Gastroesophageal sphincter (tissue), 4 donors: ENCODE measurements at regions not wholly inside any gene's neighbourhood (a gene's known extent, or its start where the extent isn't known, plus 50 kb on each side); places are given as distances from the start of the nearest gene placed in this dataset.

Experiments used
- ATAC-seq: fragments of 150-250 bp; one replicate; pipeline ENCODE4 v1.9.1; 2016; ENCODE audit warnings: mild to moderate bottlenecking, moderate library complexity
- H3K27ac ChIP-seq, 4 donors: fragments of 200-600 bp; sonication (generic) in 3 of 4; 1 replicate in 3 of 4; 2 replicates in 1 of 4; pipeline ENCODE4 v1.5.1; 2016 to 2019
- H3K27me3 ChIP-seq: fragments of 200-600 bp; sonication (generic); one replicate; pipeline ENCODE4 v1.5.1; 2019
- H3K36me3 ChIP-seq, 2 donors: fragments of 200-600 bp; sonication (generic); one replicate each; pipeline ENCODE4 v1.5.1; 2019; ENCODE audit warnings: control low read depth in 1 of 2
- H3K4me1 ChIP-seq, 3 donors: fragments of 200-600 bp; sonication (generic); 1 replicate in 2 of 3; 2 replicates in 1 of 3; pipeline ENCODE4 v1.5.1; 2016 to 2019; ENCODE audit warnings: control low read depth in 2 of 3
- H3K4me3 ChIP-seq, 2 donors: fragments of 200-600 bp; sonication (generic); one replicate each; pipeline ENCODE4 v1.5.1; 2019; ENCODE audit warnings: mild to moderate bottlenecking in 1 of 2, moderate library complexity in 1 of 2
- H3K9me3 ChIP-seq, 3 donors: fragments of 200-600 bp; sonication (generic); one replicate each; pipeline ENCODE4 v1.5.1; 2017 to 2019; ENCODE audit warnings: control low read depth in 2 of 3
- EP300 ChIP-seq: sonication (generic); formaldehyde crosslinking; IDR thresholded peaks from one replicate; pipeline ENCODE4 v1.6.1; 2017; ENCODE audit warnings: antibody characterized with exemption, mild to moderate bottlenecking
- POLR2A ChIP-seq, 2 donors: fragments of 450-650 bp; IDR thresholded peaks; one replicate each; pipeline ENCODE4 v1.6.1; 2017; ENCODE audit warnings: antibody characterized with exemption in 2 of 2, mild to moderate bottlenecking in 2 of 2, moderate library complexity in 1 of 2
- POLR2AphosphoS5 ChIP-seq: sonication (generic); formaldehyde crosslinking; IDR thresholded peaks from one replicate; pipeline ENCODE4 v1.6.1; 2017; ENCODE audit warnings: antibody characterized with exemption
- WGBS, 2 donors: methylation state at CpG; one replicate each; pipeline ENCODE4 v1.1.5; 2018; ENCODE audit warnings: low coverage in 1 of 2; 5-methylcytosine and 5-hydroxymethylcytosine counted together
- TF ChIP-seq, protein P1 (sequence below), 4 experiments: fragments of 200-600 bp in 2 of 4; fragments of 450-650 bp in 2 of 4; sonication (generic) in 1 of 4; IDR thresholded peaks; one replicate each; pipeline ENCODE4 v1.5.1; 2017 to 2019; ENCODE audit warnings: antibody characterized with exemption in 4 of 4, mild to moderate bottlenecking in 2 of 4, moderate library complexity in 2 of 4

- H3K9me3 ChIP-seq, result no peaks in the 10 kb centered on the region
- WGBS, 2 donors, result 73 to 89% methylated on average over 3 to 4 of the region's 4 CpGs
- H3K27ac ChIP-seq, result no peak overlapping the region
- no peak overlapping the region for H3K4me3 ChIP-seq
- no peak for ATAC-seq
- no peaks in the 10 kb centered on the region for H3K27me3 ChIP-seq
- no peaks in the 10 kb centered on the region for H3K36me3 ChIP-seq
- no peaks in the 10 kb centered on the region for H3K4me1 ChIP-seq
- TF ChIP-seq, protein P1, sequence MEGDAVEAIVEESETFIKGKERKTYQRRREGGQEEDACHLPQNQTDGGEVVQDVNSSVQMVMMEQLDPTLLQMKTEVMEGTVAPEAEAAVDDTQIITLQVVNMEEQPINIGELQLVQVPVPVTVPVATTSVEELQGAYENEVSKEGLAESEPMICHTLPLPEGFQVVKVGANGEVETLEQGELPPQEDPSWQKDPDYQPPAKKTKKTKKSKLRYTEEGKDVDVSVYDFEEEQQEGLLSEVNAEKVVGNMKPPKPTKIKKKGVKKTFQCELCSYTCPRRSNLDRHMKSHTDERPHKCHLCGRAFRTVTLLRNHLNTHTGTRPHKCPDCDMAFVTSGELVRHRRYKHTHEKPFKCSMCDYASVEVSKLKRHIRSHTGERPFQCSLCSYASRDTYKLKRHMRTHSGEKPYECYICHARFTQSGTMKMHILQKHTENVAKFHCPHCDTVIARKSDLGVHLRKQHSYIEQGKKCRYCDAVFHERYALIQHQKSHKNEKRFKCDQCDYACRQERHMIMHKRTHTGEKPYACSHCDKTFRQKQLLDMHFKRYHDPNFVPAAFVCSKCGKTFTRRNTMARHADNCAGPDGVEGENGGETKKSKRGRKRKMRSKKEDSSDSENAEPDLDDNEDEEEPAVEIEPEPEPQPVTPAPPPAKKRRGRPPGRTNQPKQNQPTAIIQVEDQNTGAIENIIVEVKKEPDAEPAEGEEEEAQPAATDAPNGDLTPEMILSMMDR (IDR thresholded peaks at IDR 0.05), result no peak
- TF ChIP-seq POLR2AphosphoS5 (no peak), POLR2A (IDR thresholded peaks at IDR 0.05) (no peak), EP300 (no peak)
Observed at GRCh38 chr13:40261336-40261735, 405.1 kb downstream of the FOXO1 start.

DNA sequence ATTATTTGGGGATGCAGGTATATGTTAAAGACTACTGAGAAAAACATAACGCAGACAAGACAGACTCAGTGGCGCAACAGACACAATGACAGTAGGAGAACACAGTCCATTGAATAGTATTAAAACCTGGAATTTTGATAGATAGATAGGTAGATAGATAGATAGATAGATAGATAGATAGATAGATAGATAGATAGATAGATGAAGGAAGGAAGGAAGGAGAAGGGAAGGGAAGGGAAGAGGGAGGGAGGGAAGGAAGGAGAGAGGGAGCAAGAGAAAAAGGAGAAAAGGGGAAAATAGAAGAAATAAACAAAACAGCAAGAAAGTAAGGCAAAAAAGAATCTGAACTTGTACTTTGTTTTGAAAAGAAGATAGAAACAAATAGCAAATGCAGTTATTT is 404.5 kb downstream of the FOXO1 start:
- Histone ChIP-seq H3K27ac (no peak overlapping the region), H3K4me1 (no peaks in the 10 kb centered on the region), H3K9me3 (no peaks in the 10 kb centered on the region), H3K4me3 (no peak overlapping the region), H3K27me3 (no peaks in the 10 kb centered on the region), H3K36me3 (no peaks in the 10 kb centered on the region)
- ATAC-seq, result no peak
- TF ChIP-seq POLR2A (IDR thresholded peaks at IDR 0.05) (no peak), POLR2AphosphoS5 (no peak), EP300 (no peak)
- TF ChIP-seq, protein P1 (IDR thresholded peaks at IDR 0.05), result no peak
- 94 to 100% methylated on average over 2 of the region's 2 CpGs for WGBS, 2 donors

DNA sequence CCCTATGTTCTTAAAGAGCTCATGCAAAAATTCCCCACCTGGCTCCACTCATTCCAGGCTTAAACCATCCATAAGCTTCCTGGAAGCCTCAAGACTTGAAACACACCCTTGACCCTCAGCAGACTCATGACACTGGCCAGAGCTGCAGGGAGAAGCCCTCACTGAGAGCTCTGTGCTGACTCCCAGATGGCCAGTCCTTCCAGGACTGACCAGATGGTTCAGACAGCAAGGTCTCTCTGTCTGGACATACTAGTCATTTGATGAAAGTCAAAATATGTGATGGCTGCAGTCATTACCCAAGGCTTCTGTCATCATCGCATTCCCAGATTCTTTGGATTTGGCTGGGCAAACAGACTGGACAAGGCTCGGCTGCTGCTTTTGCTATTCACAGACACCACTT is 397.4 kb downstream of the FOXO1 start:
- TF ChIP-seq, protein P1 (IDR thresholded peaks at IDR 0.05), result no peak
- peak; percentile 43 for TF ChIP-seq POLR2AphosphoS5
- TF ChIP-seq EP300, result no peak
- Histone ChIP-seq H3K27ac (peak overlapping the region in 2 of 4 donors; percentile 27 to 87), H3K27me3 (no peaks in the 10 kb centered on the region), H3K4me1 (peaks cover 19 to 42% (median 19%) of the 10 kb centered on the region in 3 donors), H3K36me3 (no peaks in the 10 kb centered on the region), H3K4me3 (no peak overlapping the region), H3K9me3 (no peaks in the 10 kb centered on the region)
- ATAC-seq, result peak; percentile 77
- 73 to 76% methylated on average over 2 of the region's 2 CpGs for WGBS, 2 donors

DNA sequence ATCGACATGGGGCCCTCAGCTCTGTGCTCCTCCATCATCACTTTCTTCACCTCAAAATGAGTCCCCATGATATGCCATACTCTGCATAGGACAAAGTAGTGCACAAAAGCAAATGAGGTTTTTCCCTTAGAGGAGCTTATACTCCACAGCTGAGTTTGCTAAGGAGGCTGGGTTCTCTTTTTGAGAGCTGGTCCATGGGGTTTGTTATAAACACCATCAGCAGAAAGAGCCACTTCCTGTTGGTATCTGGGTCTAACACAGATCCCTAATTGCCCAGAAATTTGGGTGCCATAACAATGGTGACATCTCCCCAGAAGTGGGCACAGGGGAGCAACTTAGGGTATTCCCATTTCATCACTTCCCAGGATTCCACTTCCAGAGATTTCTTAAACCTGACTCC is 395.7 kb downstream of the FOXO1 start:
- WGBS, 2 donors, result 100% methylated on average over 1 of the region's 1 CpG; no CpG with 5 or more reads in 1 of the 2 donors

GRCh38 chr13:40271271-40271885 is 395.1 kb downstream of the FOXO1 start:
- WGBS, 2 donors, result 15 to 34% methylated on average over 2 to 7 of the region's 7 CpGs
- Histone ChIP-seq H3K4me3 (no peak overlapping the region), H3K9me3 (no peaks in the 10 kb centered on the region), H3K4me1 (peaks cover 19 to 42% (median 19%) of the 10 kb centered on the region in 3 donors), H3K36me3 (no peaks in the 10 kb centered on the region), H3K27me3 (no peaks in the 10 kb centered on the region), H3K27ac (peak overlapping the region; percentile 83 to 97 (median 86))
- ATAC-seq, result peak; percentile 8
- TF ChIP-seq, protein P1 (IDR thresholded peaks at IDR 0.05), result no peak
- TF ChIP-seq POLR2A (IDR thresholded peaks at IDR 0.05), result no peak
- TF ChIP-seq POLR2AphosphoS5, result no peak
- TF ChIP-seq EP300, result no peak

More for the DNA sequence above, 395.7 kb downstream of the FOXO1 start:
- Histone ChIP-seq H3K9me3 (no peaks in the 10 kb centered on the region), H3K27ac (peak overlapping the region; percentile 83 to 97 (median 86)), H3K36me3 (no peaks in the 10 kb centered on the region), H3K4me3 (no peak overlapping the region), H3K27me3 (no peaks in the 10 kb centered on the region), H3K4me1 (peaks cover 19 to 42% (median 19%) of the 10 kb centered on the region in 3 donors)
- TF ChIP-seq, protein P1 (IDR thresholded peaks at IDR 0.05), result no peak
- TF ChIP-seq POLR2AphosphoS5 (no peak), POLR2A (IDR thresholded peaks at IDR 0.05) (no peak), EP300 (no peak)
- no peak for ATAC-seq
